ENCODE measurements at regions not wholly inside any gene's neighbourhood (a gene's known extent, or its start where the extent isn't known, plus 50 kb on each side); places are given as distances from the start of the nearest gene placed in this dataset.
A peak's percentile ranks its signal among the peaks of the same experiment; 100 is the strongest.

GRCh38 chr20:57919049-57919448 is 209.2 kb upstream of the PMEPA1 start:
- H3K27me3 ChIP-seq (ENCODE audit: insufficient read depth, poor library complexity, severe bottlenecking) = no peaks in the 10 kb centered on the region
- DNase-seq (ENCODE audit: low spot score) (no peak), ATAC-seq (ENCODE audit: low read depth) (no peak)
- no peaks in the 10 kb centered on the region for H3K9me3 ChIP-seq (ENCODE audit: severe bottlenecking)
- no peaks in the 10 kb centered on the region for H3K4me1 ChIP-seq (ENCODE audit: insufficient read depth, poor library complexity, severe bottlenecking)
- no peak overlapping the region for H3K4me3 ChIP-seq (ENCODE audit: severe bottlenecking)
- H3K36me3 ChIP-seq (ENCODE audit: low read depth) = no peaks in the 10 kb centered on the region
- TF ChIP-seq CTCF (IDR thresholded peaks at IDR 0.05; ENCODE audit: poor library complexity, severe bottlenecking) = no peak
- H3K27ac ChIP-seq (ENCODE audit: poor library complexity, severe bottlenecking) = no peak overlapping the region

- no peak for DNase-seq (ENCODE audit: low spot score)
- no peak overlapping the region for H3K4me3 ChIP-seq (ENCODE audit: severe bottlenecking)
- no peak overlapping the region for H3K27ac ChIP-seq (ENCODE audit: poor library complexity, severe bottlenecking)
- no peak for TF ChIP-seq CTCF (IDR thresholded peaks at IDR 0.05; ENCODE audit: poor library complexity, severe bottlenecking)
- no peaks in the 10 kb centered on the region for H3K4me1 ChIP-seq (ENCODE audit: insufficient read depth, poor library complexity, severe bottlenecking)
- ATAC-seq (ENCODE audit: low read depth) = no peak
- H3K9me3 ChIP-seq (ENCODE audit: severe bottlenecking) = no peaks in the 10 kb centered on the region
- H3K36me3 ChIP-seq (ENCODE audit: low read depth) = no peaks in the 10 kb centered on the region
- H3K27me3 ChIP-seq (ENCODE audit: insufficient read depth, poor library complexity, severe bottlenecking) = no peaks in the 10 kb centered on the region
Measured at GRCh38 chr20:57918551-57918950, 208.7 kb upstream of the PMEPA1 start.

GRCh38 chr20:57914205-57914604 is 204.4 kb upstream of the PMEPA1 start:
- ATAC-seq (ENCODE audit: low read depth) = no peak
- Histone ChIP-seq H3K4me1 (ENCODE audit: insufficient read depth, poor library complexity, severe bottlenecking) (no peaks in the 10 kb centered on the region), H3K27ac (ENCODE audit: poor library complexity, severe bottlenecking) (no peak overlapping the region), H3K9me3 (ENCODE audit: severe bottlenecking) (no peaks in the 10 kb centered on the region), H3K36me3 (ENCODE audit: low read depth) (no peaks in the 10 kb centered on the region), H3K4me3 (ENCODE audit: severe bottlenecking) (no peak overlapping the region), H3K27me3 (ENCODE audit: insufficient read depth, poor library complexity, severe bottlenecking) (no peaks in the 10 kb centered on the region)
- no peak for DNase-seq (ENCODE audit: low spot score)
- no peak for TF ChIP-seq CTCF (IDR thresholded peaks at IDR 0.05; ENCODE audit: poor library complexity, severe bottlenecking)

- ATAC-seq (ENCODE audit: low read depth) = no peak
- H3K4me3 ChIP-seq (ENCODE audit: severe bottlenecking) = no peak overlapping the region
Measured at GRCh38 chr20:57913156-57913930, 203.5 kb upstream of the PMEPA1 start.

More at GRCh38 chr20:57913156-57913930, 203.5 kb upstream of the PMEPA1 start:
- H3K9me3 ChIP-seq (ENCODE audit: severe bottlenecking) = no peaks in the 10 kb centered on the region
- peak; percentile 76 for DNase-seq (ENCODE audit: low spot score)
- H3K4me1 ChIP-seq (ENCODE audit: insufficient read depth, poor library complexity, severe bottlenecking) = no peaks in the 10 kb centered on the region
- no peak for TF ChIP-seq CTCF (IDR thresholded peaks at IDR 0.05; ENCODE audit: poor library complexity, severe bottlenecking)
- H3K36me3 ChIP-seq (ENCODE audit: low read depth) = no peaks in the 10 kb centered on the region
- H3K27me3 ChIP-seq (ENCODE audit: insufficient read depth, poor library complexity, severe bottlenecking) = no peaks in the 10 kb centered on the region
- H3K27ac ChIP-seq (ENCODE audit: poor library complexity, severe bottlenecking) = no peak overlapping the region

Data from RWPE2 (cell line).